Renal cortex interstitium (tissue), 11 donors: ENCODE measurements at regions not wholly inside any gene's neighbourhood (a gene's known extent, or its start where the extent isn't known, plus 50 kb on each side); places are given as distances from the start of the nearest gene placed in this dataset.
A peak's percentile ranks its signal among the peaks of the same experiment; 100 is the strongest.
"Not testable (repeated sequence)": the region's sequence is repeated elsewhere in the genome, so short reads cannot be mapped to it uniquely, and the experiment has no call there.

Experiments
- DNase-seq, 11 donors: peaks; one replicate each; pipeline ENCODE4 v3.0.0-alpha.2; 2013; ENCODE audit warnings: low read depth in 9 of 11, low spot score in 4 of 11; ENCODE audit errors: extremely low read depth in 1 of 11

- peak in 2 of 11 donors; percentile 58 to 72 for DNase-seq
Observed at GRCh38 chr15:99454941-99455788, 110.6 kb upstream of the MEF2A start.

GRCh38 chr15:99455789-99456160 lies 110.0 kb upstream of the MEF2A start:
- DNase-seq: no peak

- DNase-seq: no peak
Observed at GRCh38 chr15:99464137-99464536, 101.6 kb upstream of the MEF2A start.

- no peak for DNase-seq
Observed at GRCh38 chr15:99466701-99467337, 99.0 kb upstream of the MEF2A start.

GRCh38 chr15:99467338-99467720 lies 98.5 kb upstream of the MEF2A start:
- no peak for DNase-seq

GRCh38 chr15:99467853-99468464 lies 97.8 kb upstream of the MEF2A start:
- no peak for DNase-seq

- DNase-seq: not testable (repeated sequence)
Observed at GRCh38 chr15:99470204-99470603, 95.6 kb upstream of the MEF2A start.

GRCh38 chr15:99472416-99473145 lies 93.2 kb upstream of the MEF2A start:
- DNase-seq: no peak

GRCh38 chr15:99473981-99474906 lies 91.5 kb upstream of the MEF2A start:
- DNase-seq: no peak

- peak in 4 of 11 donors; percentile 69 to 83 (median 70) for DNase-seq
Observed at GRCh38 chr15:99474909-99475753, 90.7 kb upstream of the MEF2A start.

- DNase-seq: no peak
Observed at GRCh38 chr15:99475754-99476412, 89.9 kb upstream of the MEF2A start.

GRCh38 chr15:99476413-99477222 lies 89.2 kb upstream of the MEF2A start:
- DNase-seq: no peak

GRCh38 chr15:99477791-99478471 lies 87.9 kb upstream of the MEF2A start:
- no peak for DNase-seq

- DNase-seq: no peak
Observed at GRCh38 chr15:99478977-99479376, 86.8 kb upstream of the MEF2A start.

GRCh38 chr15:99480016-99480810 lies 85.6 kb upstream of the MEF2A start:
- DNase-seq: no peak
